ENCODE measurements at regions not wholly inside any gene's neighbourhood (a gene's known extent, or its start where the extent isn't known, plus 50 kb on each side); places are given as distances from the start of the nearest gene placed in this dataset.

DNA sequence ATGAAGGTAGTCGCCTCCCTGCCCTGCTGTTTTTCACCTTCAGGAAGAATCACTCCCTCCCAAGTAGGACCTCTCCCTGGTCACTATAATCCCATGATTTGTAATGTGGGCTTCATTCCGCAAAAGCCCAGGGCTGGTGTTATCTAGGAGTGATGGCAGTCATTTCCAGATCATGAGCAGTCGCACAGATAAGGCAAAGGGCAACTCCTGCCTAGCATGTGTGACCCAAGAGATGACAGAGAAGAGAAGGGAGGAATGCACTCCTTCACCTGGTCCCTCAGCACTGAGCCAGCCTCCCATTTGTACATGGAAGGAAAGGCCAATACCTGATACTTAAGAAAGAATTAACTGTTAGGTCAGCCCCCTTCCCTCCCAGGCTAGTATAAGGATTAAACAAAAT lies 102.9 kb downstream of the RPL27A start:
- H3K36me3 ChIP-seq (ENCODE audit: control insufficient read depth, insufficient read depth, low read length): no peaks in the 10 kb centered on the region
- no peaks in the 10 kb centered on the region for H3K27me3 ChIP-seq (ENCODE audit: control insufficient read depth, insufficient read depth, low read length)
- H3K9ac ChIP-seq (ENCODE audit: low read length): no peak overlapping the region
- H3K4me1 ChIP-seq (ENCODE audit: control insufficient read depth, insufficient read depth, low read length): peaks cover 10% of the 10 kb centered on the region
- H3K9me3 ChIP-seq (ENCODE audit: control insufficient read depth, insufficient read depth, low read depth, low read length): no peaks in the 10 kb centered on the region
- no peak overlapping the region for H3K27ac ChIP-seq (ENCODE audit: low read depth, low read length)
- no peak overlapping the region for H3K4me3 ChIP-seq (ENCODE audit: low read depth, low read length)

DNA sequence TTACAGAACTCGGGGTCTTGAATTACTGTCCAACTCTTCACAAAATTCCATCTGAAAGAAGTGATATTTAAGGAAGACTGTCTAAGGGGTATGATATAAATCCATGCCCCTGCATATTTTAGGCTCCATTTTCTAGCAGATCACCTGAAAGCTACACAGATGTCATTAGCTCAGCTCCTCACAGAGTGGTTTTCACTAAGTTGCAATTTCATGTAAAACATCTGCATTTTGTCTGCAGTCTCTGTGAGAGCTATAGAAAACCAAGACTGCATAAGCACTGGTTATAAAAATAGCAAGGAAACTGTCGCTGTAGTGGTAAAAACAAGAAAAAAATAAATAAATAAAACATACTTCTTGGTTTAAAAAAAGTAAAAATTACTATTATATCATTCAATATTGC lies 103.4 kb downstream of the RPL27A start:
- Histone ChIP-seq H3K27ac (ENCODE audit: low read depth, low read length) (no peak overlapping the region), H3K27me3 (ENCODE audit: control insufficient read depth, insufficient read depth, low read length) (no peaks in the 10 kb centered on the region), H3K9ac (ENCODE audit: low read length) (no peak overlapping the region), H3K36me3 (ENCODE audit: control insufficient read depth, insufficient read depth, low read length) (no peaks in the 10 kb centered on the region), H3K9me3 (ENCODE audit: control insufficient read depth, insufficient read depth, low read depth, low read length) (no peaks in the 10 kb centered on the region), H3K4me1 (ENCODE audit: control insufficient read depth, insufficient read depth, low read length) (peaks cover 10% of the 10 kb centered on the region), H3K4me3 (ENCODE audit: low read depth, low read length) (no peak overlapping the region)

DNA sequence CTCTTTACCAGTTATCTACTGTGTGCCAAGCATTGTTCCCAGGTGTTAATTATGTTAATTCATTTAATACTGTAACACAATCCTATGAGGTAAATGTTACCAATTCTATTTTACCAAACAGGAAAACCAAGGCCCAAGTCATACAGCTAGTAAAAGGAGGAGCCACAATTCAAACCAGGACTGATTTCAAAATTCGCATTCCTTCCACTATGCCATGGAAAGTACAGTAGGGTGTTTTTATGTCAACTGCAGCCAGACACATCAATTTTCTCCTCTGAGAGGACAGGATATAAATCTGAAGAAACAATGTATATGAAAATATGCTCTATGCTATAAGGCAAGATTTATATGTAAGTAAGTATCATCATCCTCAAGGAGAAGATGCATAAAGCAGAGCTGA lies 104.3 kb downstream of the RPL27A start:
- H3K4me1 ChIP-seq (ENCODE audit: control insufficient read depth, insufficient read depth, low read length): peaks cover 10% of the 10 kb centered on the region
- H3K9me3 ChIP-seq (ENCODE audit: control insufficient read depth, insufficient read depth, low read depth, low read length): no peaks in the 10 kb centered on the region
- H3K36me3 ChIP-seq (ENCODE audit: control insufficient read depth, insufficient read depth, low read length): no peaks in the 10 kb centered on the region
- H3K27me3 ChIP-seq (ENCODE audit: control insufficient read depth, insufficient read depth, low read length): no peaks in the 10 kb centered on the region
- H3K9ac ChIP-seq (ENCODE audit: low read length): no peak overlapping the region
- no peak overlapping the region for H3K27ac ChIP-seq (ENCODE audit: low read depth, low read length)
- H3K4me3 ChIP-seq (ENCODE audit: low read depth, low read length): no peak overlapping the region

DNA sequence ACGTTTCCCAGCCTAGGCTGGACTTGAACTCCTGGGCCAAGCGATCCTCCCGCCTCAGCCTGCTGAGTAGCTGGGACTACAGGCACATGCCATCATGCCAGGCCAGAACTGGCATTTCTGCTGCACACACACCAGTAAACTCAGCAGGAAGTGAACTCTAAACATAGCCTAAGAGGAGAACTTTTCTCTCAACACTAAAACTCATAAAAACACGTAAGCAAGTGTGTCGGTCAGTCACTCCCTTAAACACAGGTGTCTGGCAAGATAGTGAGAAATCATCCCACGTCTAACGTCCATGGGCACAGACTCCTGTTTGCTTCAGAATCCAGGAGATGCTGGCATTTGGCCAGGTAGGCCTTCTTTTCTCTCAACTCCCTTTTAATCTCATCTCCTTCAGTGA lies 104.8 kb downstream of the RPL27A start:
- no peaks in the 10 kb centered on the region for H3K36me3 ChIP-seq (ENCODE audit: control insufficient read depth, insufficient read depth, low read length)
- H3K9me3 ChIP-seq (ENCODE audit: control insufficient read depth, insufficient read depth, low read depth, low read length): no peaks in the 10 kb centered on the region
- peaks cover 10% of the 10 kb centered on the region for H3K4me1 ChIP-seq (ENCODE audit: control insufficient read depth, insufficient read depth, low read length)
- no peak overlapping the region for H3K9ac ChIP-seq (ENCODE audit: low read length)
- no peak overlapping the region for H3K27ac ChIP-seq (ENCODE audit: low read depth, low read length)
- no peaks in the 10 kb centered on the region for H3K27me3 ChIP-seq (ENCODE audit: control insufficient read depth, insufficient read depth, low read length)
- H3K4me3 ChIP-seq (ENCODE audit: low read depth, low read length): no peak overlapping the region

DNA sequence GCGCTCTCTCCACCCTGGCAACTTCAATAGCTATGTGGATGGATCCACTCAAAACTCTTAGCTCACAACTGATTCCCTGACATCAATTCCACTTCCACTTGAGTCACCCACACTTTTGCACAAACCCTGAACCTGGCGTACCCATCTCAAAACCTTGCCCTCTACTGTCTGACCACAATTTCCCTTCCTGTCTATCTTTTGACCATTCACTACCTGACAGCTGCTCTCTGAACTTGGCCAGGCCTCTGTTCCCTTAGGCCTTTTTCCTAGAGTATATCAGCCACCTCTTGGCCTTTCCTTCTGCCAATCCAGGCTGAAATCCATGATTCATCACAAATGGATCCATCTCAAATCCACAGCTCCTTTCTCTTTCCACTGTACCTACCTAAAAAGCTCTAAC lies 106.0 kb downstream of the RPL27A start:
- no peak overlapping the region for H3K9ac ChIP-seq (ENCODE audit: low read length)

DNA sequence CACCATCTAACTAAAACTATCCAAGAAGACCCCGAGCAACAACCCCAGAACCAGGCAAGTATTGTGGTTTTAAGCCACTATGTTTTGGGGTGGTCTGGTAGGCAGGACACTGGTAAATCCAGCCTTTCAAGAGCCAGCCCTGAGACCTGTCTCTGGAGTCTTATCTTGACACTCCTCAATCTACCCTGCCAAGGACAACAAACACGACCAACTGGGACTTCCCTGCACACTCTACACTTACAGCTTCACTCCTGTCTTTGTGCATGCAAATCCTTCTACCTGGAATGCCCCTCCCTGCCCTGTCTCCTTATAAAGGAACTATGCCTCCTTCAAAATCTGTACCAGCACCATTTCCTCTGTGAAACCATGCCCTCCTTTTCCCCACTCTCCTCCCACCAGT lies 107.3 kb downstream of the RPL27A start:
- Histone ChIP-seq H3K27ac (ENCODE audit: low read depth, low read length) (no peak overlapping the region), H3K27me3 (ENCODE audit: control insufficient read depth, insufficient read depth, low read length) (no peaks in the 10 kb centered on the region), H3K9me3 (ENCODE audit: control insufficient read depth, insufficient read depth, low read depth, low read length) (no peaks in the 10 kb centered on the region), H3K4me3 (ENCODE audit: low read depth, low read length) (no peak overlapping the region), H3K4me1 (ENCODE audit: control insufficient read depth, insufficient read depth, low read length) (peaks cover 13% of the 10 kb centered on the region), H3K9ac (ENCODE audit: low read length) (no peak overlapping the region), H3K36me3 (ENCODE audit: control insufficient read depth, insufficient read depth, low read length) (no peaks in the 10 kb centered on the region)

More for the DNA sequence above, 106.0 kb downstream of the RPL27A start:
- no peak overlapping the region for H3K4me3 ChIP-seq (ENCODE audit: low read depth, low read length)
- H3K27ac ChIP-seq (ENCODE audit: low read depth, low read length): no peak overlapping the region
- no peaks in the 10 kb centered on the region for H3K36me3 ChIP-seq (ENCODE audit: control insufficient read depth, insufficient read depth, low read length)
- peaks cover 10% of the 10 kb centered on the region for H3K4me1 ChIP-seq (ENCODE audit: control insufficient read depth, insufficient read depth, low read length)
- H3K9me3 ChIP-seq (ENCODE audit: control insufficient read depth, insufficient read depth, low read depth, low read length): no peaks in the 10 kb centered on the region
- no peaks in the 10 kb centered on the region for H3K27me3 ChIP-seq (ENCODE audit: control insufficient read depth, insufficient read depth, low read length)

DNA sequence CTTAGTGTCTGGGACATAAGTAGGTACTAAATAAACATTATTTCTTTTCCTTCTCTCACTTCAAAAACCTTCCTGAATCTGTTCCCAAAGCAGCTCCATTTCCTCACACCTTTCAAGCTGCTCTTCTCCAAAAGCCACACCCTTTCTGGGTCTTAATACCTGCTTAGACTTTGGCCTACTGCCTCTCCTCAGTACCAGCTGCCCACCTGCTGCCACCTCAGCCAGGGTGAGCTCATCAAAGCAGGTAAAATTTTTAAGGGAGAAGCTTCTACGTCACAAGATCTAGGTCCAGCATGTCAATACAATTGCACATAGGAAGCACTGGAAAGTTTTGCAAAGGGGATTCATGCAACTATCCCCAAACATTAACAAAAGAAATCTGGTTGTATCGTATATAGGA lies 108.4 kb downstream of the RPL27A start:
- Histone ChIP-seq H3K27ac (ENCODE audit: low read depth, low read length) (no peak overlapping the region), H3K9me3 (ENCODE audit: control insufficient read depth, insufficient read depth, low read depth, low read length) (no peaks in the 10 kb centered on the region), H3K27me3 (ENCODE audit: control insufficient read depth, insufficient read depth, low read length) (no peaks in the 10 kb centered on the region), H3K36me3 (ENCODE audit: control insufficient read depth, insufficient read depth, low read length) (no peaks in the 10 kb centered on the region), H3K4me3 (ENCODE audit: low read depth, low read length) (no peak overlapping the region), H3K9ac (ENCODE audit: low read length) (no peak overlapping the region), H3K4me1 (ENCODE audit: control insufficient read depth, insufficient read depth, low read length) (peaks cover 13% of the 10 kb centered on the region)

DNA sequence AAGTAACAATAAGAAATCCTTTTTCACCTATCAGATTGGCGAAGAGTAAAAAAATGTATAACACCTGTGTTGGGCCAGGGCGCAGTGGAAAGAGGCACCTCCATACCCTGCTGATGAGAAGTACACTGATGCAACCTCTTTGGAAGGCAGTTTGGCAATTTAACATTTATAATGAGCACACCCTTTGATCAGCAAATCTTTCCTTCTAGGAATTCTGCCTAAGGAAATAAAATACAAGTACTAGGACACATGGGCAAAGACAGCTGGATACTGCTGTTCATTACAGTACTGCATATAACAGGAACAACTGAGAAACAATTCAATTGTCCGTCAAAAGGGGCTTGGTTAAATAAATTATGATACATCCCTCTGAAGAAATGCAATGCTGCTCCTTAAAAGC lies 110.1 kb downstream of the RPL27A start:
- no peak overlapping the region for H3K27ac ChIP-seq (ENCODE audit: low read depth, low read length)
- no peaks in the 10 kb centered on the region for H3K9me3 ChIP-seq (ENCODE audit: control insufficient read depth, insufficient read depth, low read depth, low read length)
- H3K9ac ChIP-seq (ENCODE audit: low read length): no peak overlapping the region
- no peak overlapping the region for H3K4me3 ChIP-seq (ENCODE audit: low read depth, low read length)
- H3K36me3 ChIP-seq (ENCODE audit: control insufficient read depth, insufficient read depth, low read length): no peaks in the 10 kb centered on the region
- H3K27me3 ChIP-seq (ENCODE audit: control insufficient read depth, insufficient read depth, low read length): no peaks in the 10 kb centered on the region
- peaks cover 3% of the 10 kb centered on the region; the same call in 1 of the 2 replicates for H3K4me1 ChIP-seq (ENCODE audit: control insufficient read depth, insufficient read depth, low read length)

DNA sequence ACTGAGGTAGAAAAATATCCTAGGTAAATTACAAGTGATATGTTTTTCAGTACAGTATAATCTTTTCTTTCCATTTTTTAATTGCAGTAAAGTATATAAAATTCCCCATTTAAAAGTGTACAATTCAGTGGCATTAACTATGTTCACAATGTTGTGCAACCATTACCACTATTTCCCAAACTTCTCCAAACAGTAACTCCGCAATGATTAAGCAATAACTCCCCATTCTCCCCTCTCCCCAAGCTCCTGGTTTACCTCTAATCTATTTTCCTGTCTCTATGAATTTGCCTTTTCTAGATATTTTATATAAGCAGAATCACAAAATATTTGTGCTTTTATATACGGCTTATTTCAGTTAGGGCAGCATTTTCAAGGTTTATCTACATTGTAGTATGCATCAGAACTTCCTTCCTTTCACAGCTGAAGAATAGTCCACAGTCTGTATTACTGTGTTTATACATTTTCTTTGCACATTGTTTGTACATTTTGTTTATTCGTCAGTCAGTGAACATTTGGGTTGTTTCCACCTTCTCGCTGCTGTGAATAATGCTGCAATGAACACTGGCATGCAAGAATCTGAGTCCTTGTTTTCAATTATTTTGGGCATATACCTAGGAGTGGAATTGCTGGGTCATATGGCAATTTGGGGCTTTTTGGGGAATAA lies 110.7 kb downstream of the RPL27A start:
- no peaks in the 10 kb centered on the region for H3K9me3 ChIP-seq (ENCODE audit: control insufficient read depth, insufficient read depth, low read depth, low read length)
- H3K36me3 ChIP-seq (ENCODE audit: control insufficient read depth, insufficient read depth, low read length): no peaks in the 10 kb centered on the region
- no peak overlapping the region for H3K9ac ChIP-seq (ENCODE audit: low read length)
- H3K27me3 ChIP-seq (ENCODE audit: control insufficient read depth, insufficient read depth, low read length): no peaks in the 10 kb centered on the region
- peaks cover 3% of the 10 kb centered on the region; the same call in 1 of the 2 replicates for H3K4me1 ChIP-seq (ENCODE audit: control insufficient read depth, insufficient read depth, low read length)
- no peak overlapping the region for H3K27ac ChIP-seq (ENCODE audit: low read depth, low read length)
- H3K4me3 ChIP-seq (ENCODE audit: low read depth, low read length): no peak overlapping the region

DNA sequence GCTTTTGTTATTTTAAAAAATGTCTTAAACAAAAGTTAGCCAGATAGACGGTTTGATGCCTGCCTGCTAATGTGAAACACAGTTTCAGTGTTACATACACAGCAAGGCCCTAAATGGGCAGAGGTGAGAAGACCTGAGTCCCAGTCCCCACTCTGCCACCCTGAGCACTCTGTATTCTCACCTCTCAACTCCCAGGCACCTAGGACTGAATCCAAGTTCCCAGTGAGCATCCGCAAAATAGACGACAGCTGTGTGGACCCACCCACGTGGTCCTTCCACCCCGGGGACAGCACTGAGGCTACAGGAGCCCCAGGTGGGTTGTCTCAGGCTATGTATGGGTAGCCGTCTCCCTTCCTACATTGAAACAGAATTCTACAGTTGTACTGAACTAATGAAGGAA lies 111.5 kb downstream of the RPL27A start:
- Histone ChIP-seq H3K27ac (ENCODE audit: low read depth, low read length) (no peak overlapping the region), H3K27me3 (ENCODE audit: control insufficient read depth, insufficient read depth, low read length) (no peaks in the 10 kb centered on the region), H3K4me3 (ENCODE audit: low read depth, low read length) (no peak overlapping the region), H3K9ac (ENCODE audit: low read length) (no peak overlapping the region), H3K9me3 (ENCODE audit: control insufficient read depth, insufficient read depth, low read depth, low read length) (no peaks in the 10 kb centered on the region), H3K4me1 (ENCODE audit: control insufficient read depth, insufficient read depth, low read length) (peaks cover 3% of the 10 kb centered on the region; the same call in 1 of the 2 replicates), H3K36me3 (ENCODE audit: control insufficient read depth, insufficient read depth, low read length) (no peaks in the 10 kb centered on the region)

DNA sequence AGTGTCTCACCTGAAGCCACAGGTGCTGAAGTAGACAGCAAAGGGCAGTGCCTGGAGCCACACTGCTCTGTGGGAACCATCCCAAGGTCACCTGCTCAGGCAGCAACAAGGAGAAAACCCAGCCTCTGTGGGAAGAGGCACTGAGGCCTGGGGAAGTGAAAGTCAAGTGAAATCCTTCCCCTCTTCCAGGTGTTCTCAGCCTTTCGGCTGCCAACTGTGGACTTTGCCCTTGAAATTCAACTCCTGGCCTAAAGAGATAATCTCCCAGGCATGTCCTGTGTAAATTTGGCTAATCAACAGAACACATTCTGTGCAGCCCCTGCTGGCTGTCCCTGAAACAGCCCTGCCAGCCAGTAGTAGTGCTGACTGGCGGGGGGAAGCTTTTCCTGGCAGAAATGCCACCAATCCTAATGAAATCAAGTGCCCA lies 112.1 kb downstream of the RPL27A start:
- no peak overlapping the region for H3K9ac ChIP-seq (ENCODE audit: low read length)
- H3K36me3 ChIP-seq (ENCODE audit: control insufficient read depth, insufficient read depth, low read length): no peaks in the 10 kb centered on the region
- H3K4me1 ChIP-seq (ENCODE audit: control insufficient read depth, insufficient read depth, low read length): peaks cover 3% of the 10 kb centered on the region; the same call in 1 of the 2 replicates
- no peak overlapping the region for H3K4me3 ChIP-seq (ENCODE audit: low read depth, low read length)
- no peak overlapping the region for H3K27ac ChIP-seq (ENCODE audit: low read depth, low read length)
- no peaks in the 10 kb centered on the region for H3K9me3 ChIP-seq (ENCODE audit: control insufficient read depth, insufficient read depth, low read depth, low read length)
- no peaks in the 10 kb centered on the region for H3K27me3 ChIP-seq (ENCODE audit: control insufficient read depth, insufficient read depth, low read length)

Measured in HUES6 (cell line).